Stomach smooth muscle (tissue), 2 donors: ENCODE measurements at regions not wholly inside any gene's neighbourhood (a gene's known extent, or its start where the extent isn't known, plus 50 kb on each side); places are given as distances from the start of the nearest gene placed in this dataset.

Experiments
- H3K27ac ChIP-seq: one replicate; pipeline ENCODE4 v1.7.0; 2013; ENCODE audit warnings: mild to moderate bottlenecking, low read length, inconsistent platforms
- H3K27me3 ChIP-seq, 2 donors: one replicate each; pipeline ENCODE4 v1.7.0; 2013; ENCODE audit warnings: low read length in 2 of 2; ENCODE audit not compliant: insufficient read depth in 2 of 2, control insufficient read depth in 1 of 2
- H3K36me3 ChIP-seq, 2 donors: one replicate each; pipeline ENCODE4 v1.7.0; 2013; ENCODE audit warnings: low read length in 2 of 2; ENCODE audit not compliant: control insufficient read depth in 2 of 2, insufficient read depth in 2 of 2
- H3K4me1 ChIP-seq: one replicate; pipeline ENCODE4 v1.7.0; 2013; ENCODE audit warnings: low read length; ENCODE audit not compliant: control insufficient read depth, insufficient read depth
- H3K4me3 ChIP-seq, 2 donors: one replicate each; pipeline ENCODE4 v1.7.0; 2013; ENCODE audit warnings: low read length in 2 of 2
- H3K9ac ChIP-seq, 2 donors: one replicate each; pipeline ENCODE4 v1.7.0; 2013; ENCODE audit warnings: low read length in 2 of 2, mild to moderate bottlenecking in 1 of 2
- H3K9me3 ChIP-seq, 2 donors: one replicate each; pipeline ENCODE4 v1.7.0; 2013; ENCODE audit warnings: low read length in 2 of 2; ENCODE audit not compliant: control insufficient read depth in 2 of 2
- donor health status: healthy.
- donor health status: Pancreatic carcinoma.

DNA sequence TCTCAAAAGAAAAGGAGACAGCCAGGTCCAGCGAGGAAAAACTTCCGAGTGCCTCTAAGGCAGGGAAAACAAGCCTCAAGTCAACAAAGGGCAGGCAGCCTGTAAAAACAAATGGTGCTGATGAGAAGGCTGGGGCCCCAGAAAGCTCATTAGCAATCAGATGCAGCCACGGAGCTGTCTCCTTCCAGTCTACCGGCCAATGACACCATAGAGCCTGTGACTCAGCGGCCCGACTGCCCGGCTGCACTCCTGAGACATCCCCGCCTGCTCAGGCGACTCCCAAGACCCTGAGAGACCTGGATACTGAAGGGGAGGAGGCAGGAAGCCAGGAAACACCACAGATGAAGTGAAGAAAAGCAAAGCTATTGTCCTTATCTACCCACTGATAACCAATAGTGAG is 120.1 kb upstream of the HDDC2 start:
- H3K27ac ChIP-seq = no peak overlapping the region
- H3K9me3 ChIP-seq = no peaks in the 10 kb centered on the region
- no peaks in the 10 kb centered on the region for H3K36me3 ChIP-seq
- H3K4me3 ChIP-seq = no peak overlapping the region
- H3K4me1 ChIP-seq = no peaks in the 10 kb centered on the region
- H3K27me3 ChIP-seq = no peaks in the 10 kb centered on the region
- H3K9ac ChIP-seq = no peak overlapping the region

DNA sequence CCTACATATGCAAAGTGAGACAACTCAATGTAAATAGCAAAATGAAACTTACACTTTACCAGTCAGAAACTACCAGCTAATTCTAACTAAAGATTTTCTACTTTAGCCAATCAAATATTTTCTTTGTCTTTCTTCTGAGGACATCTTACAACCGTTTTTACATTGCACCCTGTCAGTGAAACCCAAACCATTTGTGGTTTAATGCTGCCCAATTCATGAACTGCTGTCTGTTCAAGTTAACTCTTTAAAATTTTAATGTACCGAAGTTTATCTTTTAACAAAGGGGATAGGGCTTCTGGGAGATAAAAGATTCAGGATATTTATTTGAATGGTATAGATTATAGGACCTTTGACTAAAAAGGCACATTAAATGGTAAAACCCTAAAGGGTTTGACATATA is 121.3 kb upstream of the HDDC2 start:
- H3K9me3 ChIP-seq = no peaks in the 10 kb centered on the region
- H3K27ac ChIP-seq = no peak overlapping the region
- H3K9ac ChIP-seq = no peak overlapping the region
- H3K36me3 ChIP-seq = no peaks in the 10 kb centered on the region
- no peak overlapping the region for H3K4me3 ChIP-seq
- no peaks in the 10 kb centered on the region for H3K4me1 ChIP-seq
- no peaks in the 10 kb centered on the region for H3K27me3 ChIP-seq

DNA sequence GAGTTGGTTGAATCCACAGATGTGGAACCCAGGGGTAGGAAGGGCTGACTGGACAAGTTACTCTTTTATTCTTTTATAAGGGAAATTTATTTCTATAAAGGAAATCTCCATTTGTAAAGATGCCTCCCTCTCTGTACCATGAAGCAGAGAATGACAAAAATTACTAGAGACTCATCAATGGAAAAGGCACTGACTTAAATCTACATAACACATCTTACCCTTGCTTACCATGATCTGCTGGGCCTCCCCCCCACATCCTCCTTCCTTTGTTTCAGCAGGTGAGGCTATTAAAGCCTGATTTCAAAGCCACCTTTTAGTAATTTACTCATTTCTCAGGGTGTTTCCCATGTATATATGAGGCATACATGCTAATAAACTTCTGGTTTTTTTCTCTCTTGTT is 130.2 kb upstream of the HDDC2 start:
- Histone ChIP-seq H3K27me3 (no peaks in the 10 kb centered on the region), H3K36me3 (no peaks in the 10 kb centered on the region), H3K4me1 (no peaks in the 10 kb centered on the region), H3K27ac (no peak overlapping the region), H3K9me3 (no peaks in the 10 kb centered on the region), H3K9ac (no peak overlapping the region), H3K4me3 (no peak overlapping the region)

DNA sequence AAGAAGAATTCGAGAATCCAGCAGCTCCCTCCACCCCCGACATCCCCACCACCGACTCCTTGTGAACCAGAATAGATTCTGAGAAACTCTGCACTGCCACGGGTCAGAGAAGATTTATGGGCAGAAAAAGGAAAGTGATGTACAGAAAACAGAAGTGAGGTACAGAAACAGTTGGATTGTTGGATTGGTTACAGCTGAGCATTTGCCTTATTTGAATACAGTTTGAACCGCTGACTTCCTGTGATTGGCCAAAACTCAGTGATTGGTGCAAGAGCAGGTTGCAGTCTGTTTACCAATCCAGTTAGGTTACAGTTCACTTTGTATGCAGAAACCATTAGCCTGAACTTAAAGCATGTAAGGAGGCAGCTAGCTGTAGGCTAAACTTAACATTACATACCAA is 131.2 kb upstream of the HDDC2 start:
- no peak overlapping the region for H3K4me3 ChIP-seq
- H3K9me3 ChIP-seq = no peaks in the 10 kb centered on the region
- no peaks in the 10 kb centered on the region for H3K4me1 ChIP-seq
- no peaks in the 10 kb centered on the region for H3K27me3 ChIP-seq
- H3K36me3 ChIP-seq = no peaks in the 10 kb centered on the region
- H3K27ac ChIP-seq = no peak overlapping the region
- no peak overlapping the region for H3K9ac ChIP-seq

DNA sequence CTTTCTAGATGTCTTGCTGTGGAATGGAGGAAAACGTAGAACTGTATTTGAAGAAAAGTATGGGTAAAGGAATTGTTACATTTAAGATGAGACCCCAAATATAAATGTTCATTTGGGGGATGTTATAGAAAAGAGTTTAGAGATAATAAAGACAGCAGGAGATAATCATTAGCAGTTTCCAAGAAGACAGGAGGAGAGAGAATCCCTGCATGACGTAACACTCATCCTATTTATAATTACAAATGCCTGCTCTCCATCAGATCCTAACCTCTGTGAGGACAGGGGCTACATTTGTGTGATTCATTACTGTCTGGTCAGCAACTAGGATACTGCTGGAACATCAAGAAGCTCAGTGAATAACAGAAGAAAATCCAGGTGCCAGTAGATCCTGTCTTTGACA is 133.0 kb upstream of the HDDC2 start:
- Histone ChIP-seq H3K36me3 (no peaks in the 10 kb centered on the region), H3K27me3 (no peaks in the 10 kb centered on the region), H3K9me3 (no peaks in the 10 kb centered on the region), H3K4me3 (no peak overlapping the region), H3K27ac (no peak overlapping the region), H3K9ac (no peak overlapping the region), H3K4me1 (no peaks in the 10 kb centered on the region)

DNA sequence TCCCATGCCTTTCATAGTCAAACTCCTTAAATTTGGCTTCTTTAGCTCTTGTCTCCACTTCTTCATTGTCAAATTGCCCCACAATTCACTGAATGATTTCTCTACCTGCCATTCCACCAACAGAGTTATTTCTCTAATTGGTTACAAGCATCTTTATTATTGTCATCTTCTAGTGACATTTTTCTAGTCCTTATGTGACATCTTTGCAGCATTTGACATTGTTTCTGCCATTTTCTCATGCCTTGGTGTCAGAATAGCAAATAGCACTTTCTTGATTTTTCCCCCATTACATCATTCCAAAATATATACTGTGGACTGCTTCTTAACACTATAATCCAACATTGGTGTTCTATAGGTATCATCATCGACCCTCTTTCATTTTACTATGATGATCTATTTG is 137.7 kb upstream of the HDDC2 start:
- H3K36me3 ChIP-seq = no peaks in the 10 kb centered on the region
- H3K27me3 ChIP-seq = no peaks in the 10 kb centered on the region
- H3K4me3 ChIP-seq = no peak overlapping the region
- no peak overlapping the region for H3K27ac ChIP-seq
- H3K4me1 ChIP-seq = no peaks in the 10 kb centered on the region
- no peaks in the 10 kb centered on the region for H3K9me3 ChIP-seq
- no peak overlapping the region for H3K9ac ChIP-seq

DNA sequence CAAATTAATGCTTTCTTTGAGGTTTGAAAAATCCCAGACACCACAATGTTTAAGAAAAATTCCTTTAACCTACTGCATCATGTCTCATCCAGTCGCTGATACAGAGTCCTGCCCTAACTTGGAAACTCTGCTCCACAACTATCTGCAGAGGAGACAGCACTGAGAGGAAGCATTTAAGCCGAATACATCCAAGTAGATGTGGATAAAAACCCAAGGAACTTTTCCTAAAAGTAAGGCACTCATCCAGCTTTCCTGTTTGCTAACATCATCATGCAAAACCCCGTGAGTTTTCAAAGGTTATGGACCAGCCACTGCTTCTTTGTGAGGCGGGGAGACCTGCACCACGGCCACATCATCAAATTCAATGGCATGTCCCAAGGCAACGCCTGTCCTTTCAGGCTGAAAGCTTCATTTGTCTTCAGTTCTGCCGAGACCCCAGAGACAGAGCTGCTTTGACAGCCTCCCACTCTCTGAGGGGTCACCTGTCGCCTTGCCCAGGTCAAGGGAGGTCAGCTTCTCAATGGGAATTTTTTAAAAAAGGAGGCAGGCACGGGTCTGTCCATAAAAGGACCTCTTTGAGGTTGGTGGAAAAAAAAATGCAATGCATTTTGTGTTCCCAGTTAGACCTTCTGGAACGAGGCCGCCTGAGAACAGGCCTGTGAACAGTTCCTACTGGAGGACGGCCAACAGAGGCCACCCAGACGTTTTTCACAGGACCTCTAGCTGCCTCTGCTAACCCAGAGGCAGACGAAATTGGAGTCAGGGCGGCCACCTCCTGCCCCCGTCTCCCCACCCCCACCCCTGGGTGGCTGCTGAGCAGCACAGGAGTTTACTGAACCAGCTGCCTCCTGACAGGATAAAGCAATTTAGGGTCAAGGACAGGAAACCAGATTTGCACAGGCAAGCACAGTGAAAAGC is 142.5 kb upstream of the HDDC2 start:
- H3K4me3 ChIP-seq = no peak overlapping the region
- no peaks in the 10 kb centered on the region for H3K27me3 ChIP-seq
- H3K4me1 ChIP-seq = no peaks in the 10 kb centered on the region
- H3K27ac ChIP-seq = no peak overlapping the region
- H3K36me3 ChIP-seq = no peaks in the 10 kb centered on the region
- no peaks in the 10 kb centered on the region for H3K9me3 ChIP-seq
- no peak overlapping the region for H3K9ac ChIP-seq

DNA sequence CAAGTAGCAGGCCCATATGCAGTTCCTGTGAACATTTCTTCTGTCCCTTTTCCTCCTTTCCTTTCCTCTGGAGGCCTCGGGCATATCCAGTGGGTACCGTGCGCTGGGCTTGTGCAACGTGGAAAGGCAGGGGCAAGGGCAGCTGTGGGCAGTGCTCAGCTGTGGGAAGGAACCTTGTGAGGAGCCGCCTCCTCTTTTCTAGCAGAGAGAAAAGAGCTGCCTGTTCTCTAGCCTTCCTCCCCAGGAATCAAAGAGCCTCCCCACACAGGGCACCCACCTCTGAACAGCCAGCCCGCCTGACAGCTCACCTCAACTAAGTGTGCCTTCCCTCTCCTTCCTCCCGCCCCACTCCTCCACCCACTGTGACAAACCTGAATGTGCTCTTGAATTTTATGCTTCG is 143.3 kb upstream of the HDDC2 start:
- peak overlapping the region; percentile 6 for H3K27ac ChIP-seq
- no peaks in the 10 kb centered on the region for H3K9me3 ChIP-seq
- H3K36me3 ChIP-seq = no peaks in the 10 kb centered on the region
- no peak overlapping the region for H3K9ac ChIP-seq
- no peak overlapping the region for H3K4me3 ChIP-seq
- H3K27me3 ChIP-seq = no peaks in the 10 kb centered on the region
- H3K4me1 ChIP-seq = no peaks in the 10 kb centered on the region

DNA sequence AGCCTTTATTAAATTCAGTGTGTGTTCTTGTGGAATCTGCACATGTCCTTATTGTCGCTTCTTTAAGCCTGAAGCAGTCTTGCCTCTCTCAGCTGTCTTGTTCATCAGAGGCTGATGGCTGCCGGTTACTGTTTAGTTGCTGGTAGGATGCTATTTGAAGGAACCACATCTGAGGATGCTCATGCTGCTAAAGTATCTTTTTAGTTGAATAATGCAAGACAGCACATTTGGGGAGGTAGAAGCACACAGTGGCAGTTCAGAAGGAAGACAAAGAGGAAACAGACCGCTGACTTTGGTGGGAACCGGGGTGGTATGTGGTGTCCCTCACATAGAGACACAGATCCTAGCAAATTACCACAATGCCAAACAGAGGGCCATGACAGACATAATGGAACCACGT is 144.2 kb upstream of the HDDC2 start:
- H3K9ac ChIP-seq = no peak overlapping the region
- H3K4me1 ChIP-seq = no peaks in the 10 kb centered on the region
- H3K9me3 ChIP-seq = no peaks in the 10 kb centered on the region
- no peak overlapping the region for H3K4me3 ChIP-seq
- no peak overlapping the region for H3K27ac ChIP-seq
- no peaks in the 10 kb centered on the region for H3K27me3 ChIP-seq
- H3K36me3 ChIP-seq = no peaks in the 10 kb centered on the region

DNA sequence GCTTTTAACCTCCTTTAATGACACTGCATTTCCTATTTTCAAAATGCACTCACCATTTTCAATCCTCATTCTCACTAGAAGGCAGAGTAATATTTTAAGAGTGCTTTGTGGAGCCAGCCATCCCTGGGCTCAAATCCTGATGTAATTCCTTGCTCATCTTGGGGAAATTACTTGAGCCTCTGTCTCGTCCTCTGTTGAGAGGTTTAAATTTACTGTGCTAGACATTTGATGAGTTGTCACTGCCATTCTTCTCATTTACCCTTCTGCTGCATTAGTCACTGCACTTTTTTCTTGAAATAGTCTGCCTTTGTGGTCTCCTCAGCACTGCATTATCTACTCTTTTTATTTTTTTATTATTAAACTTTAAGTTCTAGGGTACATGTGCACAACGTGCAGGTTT is 150.0 kb upstream of the HDDC2 start:
- no peaks in the 10 kb centered on the region for H3K9me3 ChIP-seq
- no peaks in the 10 kb centered on the region for H3K36me3 ChIP-seq
- H3K27ac ChIP-seq = no peak overlapping the region
- H3K4me3 ChIP-seq = no peak overlapping the region
- H3K9ac ChIP-seq = no peak overlapping the region
- no peaks in the 10 kb centered on the region for H3K27me3 ChIP-seq
- H3K4me1 ChIP-seq = no peaks in the 10 kb centered on the region

DNA sequence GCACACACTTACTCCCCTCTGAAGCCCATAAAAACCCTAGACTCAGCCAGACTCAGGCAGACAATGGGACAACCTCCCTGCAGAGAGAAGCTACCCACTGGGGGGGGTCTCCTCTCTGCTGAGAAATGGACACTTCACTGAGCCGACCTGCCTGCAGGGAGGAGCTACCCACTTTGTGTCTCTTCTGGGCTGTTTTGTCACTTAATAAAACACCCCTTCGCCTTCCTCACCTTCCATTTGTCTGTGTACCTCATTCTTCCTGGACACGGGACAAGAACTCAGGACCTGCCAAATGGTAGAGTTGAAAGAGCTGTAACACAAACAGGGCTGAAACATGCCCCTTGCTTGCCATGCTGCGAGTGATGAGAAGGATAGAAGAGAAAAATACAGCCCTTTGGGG is 151.7 kb upstream of the HDDC2 start:
- H3K4me3 ChIP-seq = no peak overlapping the region
- H3K9me3 ChIP-seq = no peaks in the 10 kb centered on the region
- H3K27me3 ChIP-seq = no peaks in the 10 kb centered on the region
- no peak overlapping the region for H3K27ac ChIP-seq
- H3K9ac ChIP-seq = no peak overlapping the region
- H3K4me1 ChIP-seq = no peaks in the 10 kb centered on the region
- H3K36me3 ChIP-seq = no peaks in the 10 kb centered on the region
